Neural cell (in vitro differentiated cells): ENCODE measurements at regions not wholly inside any gene's neighbourhood (a gene's known extent, or its start where the extent isn't known, plus 50 kb on each side); places are given as distances from the start of the nearest gene placed in this dataset.

Experiments
- H2AFZ ChIP-seq: fragments of 200-600, 300-800 bp; sonication (generic), shearing (Covaris generic); 2 replicates; pipeline ENCODE4 v1.6.0; 2014; ENCODE audit warnings: low read depth, mild to moderate bottlenecking, antibody characterized with exemption, low read length, moderate library complexity
- H3F3A ChIP-seq: fragments of 200-600 bp; shearing (Covaris generic); 2 replicates; pipeline ENCODE4 v1.6.1; 2016; ENCODE audit warnings: mild to moderate bottlenecking, moderate library complexity, mixed read lengths, antibody characterized with exemption, low read length; ENCODE audit not compliant: insufficient read depth, poor library complexity, severe bottlenecking
- H3K27ac ChIP-seq: fragments of 200-600, 300-800 bp; sonication (generic), shearing (Covaris generic); 2 replicates; pipeline ENCODE4 v1.5.1; 2014; ENCODE audit warnings: mild to moderate bottlenecking, low read length, moderate library complexity
- H3K27me3 ChIP-seq: fragments of 300-800, 200-600 bp; sonication (generic), shearing (Covaris generic); 2 replicates; pipeline ENCODE4 v1.6.0; 2014; ENCODE audit warnings: mild to moderate bottlenecking, low read depth, low read length, moderate library complexity; ENCODE audit not compliant: insufficient read depth
- H3K36me3 ChIP-seq: fragments of 300-800, 200-600 bp; sonication (generic), shearing (Covaris generic); 2 replicates; pipeline ENCODE4 v1.5.1; 2014; ENCODE audit warnings: mild to moderate bottlenecking, antibody characterized with exemption, low read length, moderate library complexity; ENCODE audit not compliant: insufficient read depth
- H3K4me2 ChIP-seq: fragments of 300-800, 200-600 bp; sonication (generic), shearing (Covaris generic); 2 replicates; pipeline ENCODE4 v1.6.0; 2014; ENCODE audit warnings: mild to moderate bottlenecking, low read length
- H3K4me3 ChIP-seq: fragments of 300-800, 200-600 bp; sonication (generic), shearing (Covaris generic); 2 replicates; pipeline ENCODE4 v1.5.1; 2014; ENCODE audit warnings: mild to moderate bottlenecking, low read length, moderate library complexity
- H3K79me2 ChIP-seq: fragments of 200-600 bp; shearing (Covaris generic); replicated peaks from 2 replicates; pipeline ENCODE4 v1.6.0; 2014; ENCODE audit warnings: mild to moderate bottlenecking, low read length, moderate library complexity; ENCODE audit not compliant: insufficient read depth
- H3K9ac ChIP-seq: fragments of 300-800, 200-600 bp; sonication (generic), shearing (Covaris generic); 2 replicates; pipeline ENCODE4 v1.6.1; 2016; ENCODE audit warnings: mild to moderate bottlenecking, low read length, mixed read lengths
- H3K9me2 ChIP-seq: fragments of 200-600 bp; shearing (Covaris generic); 2 replicates; pipeline ENCODE4 v1.6.1; 2016; ENCODE audit warnings: mild to moderate bottlenecking, low read length, mixed read lengths; ENCODE audit not compliant: insufficient read depth
- H3K9me3 ChIP-seq: fragments of 200-600, 300-800 bp; sonication (generic), shearing (Covaris generic); 2 replicates; pipeline ENCODE4 v1.6.1; 2016; ENCODE audit warnings: mild to moderate bottlenecking, mixed run types, low read length, moderate library complexity, mixed read lengths
- H4K20me1 ChIP-seq: fragments of 200-600 bp; shearing (Covaris generic); 2 replicates; pipeline ENCODE4 v1.6.1; 2016; ENCODE audit warnings: mild to moderate bottlenecking, mixed run types; ENCODE audit not compliant: insufficient read depth
- CTCF ChIP-seq: fragments of 450-650 bp; IDR thresholded peaks from 2 replicates; pipeline ENCODE4 v1.5.1; 2014; ENCODE audit warnings: antibody characterized with exemption, mild to moderate bottlenecking, moderate library complexity; ENCODE audit not compliant: poor library complexity, severe bottlenecking
- EP300 ChIP-seq: fragments of 450-650 bp; conservative IDR thresholded peaks from 2 replicates; pipeline ENCODE4 v1.6.1; 2014; ENCODE audit warnings: antibody characterized with exemption, mild to moderate bottlenecking, moderate library complexity; ENCODE audit not compliant: poor library complexity, severe bottlenecking
- EZH2 ChIP-seq: fragments of 200-600, 300-800 bp; shearing (Covaris generic), sonication (generic); IDR thresholded peaks from 2 replicates; pipeline ENCODE4 v1.6.1; 2014; ENCODE audit warnings: antibody characterized with exemption, low read length, borderline replicate concordance, mild to moderate bottlenecking; ENCODE audit not compliant: insufficient read depth, poor library complexity, severe bottlenecking
- MXI1 ChIP-seq: fragments of 450-650 bp; conservative IDR thresholded peaks from 2 replicates; pipeline ENCODE4 v1.6.1; 2014; ENCODE audit warnings: antibody characterized with exemption, mild to moderate bottlenecking; ENCODE audit not compliant: poor library complexity, severe bottlenecking
- POLR2AphosphoS5 ChIP-seq: IDR thresholded peaks from 2 replicates; pipeline ENCODE4 v1.6.1; 2012
- RAD21 ChIP-seq: fragments of 450-650 bp; conservative IDR thresholded peaks from 2 replicates; pipeline ENCODE4 v1.6.1; 2014; ENCODE audit warnings: antibody characterized with exemption, mild to moderate bottlenecking, moderate library complexity
- REST ChIP-seq: IDR thresholded peaks from 2 replicates; pipeline ENCODE4 v1.6.1; 2012; ENCODE audit warnings: borderline replicate concordance
- SMC3 ChIP-seq: fragments of 450-650 bp; conservative IDR thresholded peaks from 2 replicates; pipeline ENCODE4 v1.6.1; 2014; ENCODE audit warnings: antibody characterized with exemption, mild to moderate bottlenecking, moderate library complexity; ENCODE audit not compliant: poor library complexity
- TAF1 ChIP-seq: IDR thresholded peaks from 2 replicates; pipeline ENCODE4 v1.6.1; 2012; ENCODE audit warnings: low read depth

- TF ChIP-seq SMC3: no peak
- TF ChIP-seq CTCF: no peak
- no peak for TF ChIP-seq REST
- no peak for TF ChIP-seq TAF1
- no peak for TF ChIP-seq EP300
- TF ChIP-seq POLR2AphosphoS5: no peak
- TF ChIP-seq MXI1: no peak
- TF ChIP-seq RAD21: no peak
- Histone ChIP-seq H3K36me3 (no peaks in the 10 kb centered on the region), H3F3A (no peaks in the 10 kb centered on the region), H3K9ac (no peak overlapping the region), H3K9me3 (no peaks in the 10 kb centered on the region), H3K9me2 (no peaks in the 10 kb centered on the region), H3K4me3 (no peak overlapping the region), H3K4me2 (no peak overlapping the region), H3K79me2 (no peaks in the 10 kb centered on the region), H2AFZ (no peak overlapping the region), H3K27ac (no peak overlapping the region), H4K20me1 (no peaks in the 10 kb centered on the region), H3K27me3 (no peaks in the 10 kb centered on the region)
Measured at GRCh38 chr3:28835751-28836150, 445.1 kb upstream of the RBMS3 start.

GRCh38 chr3:28836199-28836598, 444.7 kb upstream of the RBMS3 start:
- no peak overlapping the region for H2AFZ ChIP-seq
- H3K4me2 ChIP-seq: no peak overlapping the region
- no peaks in the 10 kb centered on the region for H3K9me3 ChIP-seq
- H3K9ac ChIP-seq: no peak overlapping the region
- no peak overlapping the region for H3K27ac ChIP-seq
- H4K20me1 ChIP-seq: no peaks in the 10 kb centered on the region
- no peak overlapping the region for H3K4me3 ChIP-seq
- H3F3A ChIP-seq: no peaks in the 10 kb centered on the region
- H3K79me2 ChIP-seq: no peaks in the 10 kb centered on the region
- no peaks in the 10 kb centered on the region for H3K9me2 ChIP-seq
- no peaks in the 10 kb centered on the region for H3K36me3 ChIP-seq
- TF ChIP-seq TAF1 (no peak), EP300 (no peak), POLR2AphosphoS5 (no peak), MXI1 (no peak), REST (no peak), CTCF (no peak), RAD21 (no peak), EZH2 (no peak)
- no peaks in the 10 kb centered on the region for H3K27me3 ChIP-seq
